GM19351 (cell line): ENCODE measurements at regions not wholly inside any gene's neighbourhood (a gene's known extent, or its start where the extent isn't known, plus 50 kb on each side); places are given as distances from the start of the nearest gene placed in this dataset.

ENCODE experiments used
- ATAC-seq: cut with Tn5 transposase; IDR thresholded peaks from one replicate; pipeline ENCODE4 v1.9.1; 2021; ENCODE audit warnings: mild to moderate bottlenecking, moderate library complexity; ENCODE audit not compliant: unreplicated experiment

- ATAC-seq: no peak
Measured at GRCh38 chr18:22355598-22355997, 62.1 kb downstream of the CTAGE1 start.

GRCh38 chr18:22355069-22355468 lies 62.6 kb downstream of the CTAGE1 start:
- ATAC-seq: no peak

DNA sequence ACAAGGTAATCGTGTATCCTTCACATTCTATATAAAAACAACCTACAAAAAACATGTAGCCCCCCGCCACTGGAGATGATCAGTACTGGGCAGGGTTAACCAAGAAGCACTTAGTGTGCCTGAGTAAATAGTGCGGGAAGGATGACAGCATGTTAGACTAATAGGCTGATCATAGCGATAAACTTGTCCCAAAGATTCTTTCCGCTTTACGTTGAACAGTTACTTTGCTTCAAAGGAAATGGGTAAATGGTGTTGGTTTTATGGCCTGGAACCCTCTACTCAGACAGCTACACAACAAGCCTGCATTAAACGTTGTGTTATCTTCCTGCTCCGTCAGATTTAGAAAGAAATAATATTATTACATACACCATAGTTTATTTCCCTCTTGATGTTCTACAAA lies 67.7 kb downstream of the CTAGE1 start:
- no peak for ATAC-seq

- no peak for ATAC-seq
Measured at GRCh38 chr18:22349317-22349898, 68.3 kb downstream of the CTAGE1 start.

DNA sequence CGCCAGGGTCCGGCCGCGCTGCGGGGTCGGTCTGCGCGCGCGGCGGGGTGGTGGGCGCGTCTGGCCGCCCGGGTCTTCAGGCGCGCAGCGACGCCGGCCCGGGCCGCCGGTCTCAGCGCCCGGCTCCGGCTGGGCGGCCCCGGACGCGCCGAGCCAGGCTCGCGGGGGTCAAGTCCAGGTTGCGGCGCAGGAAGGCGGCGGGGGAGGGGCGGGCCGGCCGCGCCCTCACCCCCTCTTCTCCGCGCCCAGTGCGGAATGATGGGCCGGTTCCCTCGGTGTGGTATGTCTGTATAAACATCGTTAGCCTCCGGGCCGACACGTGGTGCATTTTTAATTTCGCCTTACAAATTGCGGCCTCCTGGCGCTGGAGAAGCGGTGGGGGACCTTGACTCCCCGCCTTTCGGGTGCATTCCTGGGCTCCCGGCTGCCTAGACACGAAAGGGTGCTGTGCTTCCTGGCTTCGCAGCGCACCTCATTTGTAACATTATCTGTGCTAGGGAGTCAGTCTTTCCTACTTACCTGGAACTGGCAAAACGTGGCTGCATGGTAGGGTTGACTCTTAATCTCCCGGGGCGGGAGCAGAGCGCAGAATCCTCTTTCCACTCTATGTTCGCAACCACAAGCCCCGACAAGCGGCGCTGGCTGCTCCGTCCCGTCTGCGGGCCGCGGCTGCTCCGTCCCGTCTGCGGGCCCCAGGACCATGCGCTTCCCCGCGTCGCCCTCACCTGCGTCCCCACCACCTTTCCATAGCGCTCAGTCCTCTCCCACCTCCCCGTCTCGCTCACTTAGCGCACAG lies 69.0 kb downstream of the CTAGE1 start:
- ATAC-seq: no peak

DNA sequence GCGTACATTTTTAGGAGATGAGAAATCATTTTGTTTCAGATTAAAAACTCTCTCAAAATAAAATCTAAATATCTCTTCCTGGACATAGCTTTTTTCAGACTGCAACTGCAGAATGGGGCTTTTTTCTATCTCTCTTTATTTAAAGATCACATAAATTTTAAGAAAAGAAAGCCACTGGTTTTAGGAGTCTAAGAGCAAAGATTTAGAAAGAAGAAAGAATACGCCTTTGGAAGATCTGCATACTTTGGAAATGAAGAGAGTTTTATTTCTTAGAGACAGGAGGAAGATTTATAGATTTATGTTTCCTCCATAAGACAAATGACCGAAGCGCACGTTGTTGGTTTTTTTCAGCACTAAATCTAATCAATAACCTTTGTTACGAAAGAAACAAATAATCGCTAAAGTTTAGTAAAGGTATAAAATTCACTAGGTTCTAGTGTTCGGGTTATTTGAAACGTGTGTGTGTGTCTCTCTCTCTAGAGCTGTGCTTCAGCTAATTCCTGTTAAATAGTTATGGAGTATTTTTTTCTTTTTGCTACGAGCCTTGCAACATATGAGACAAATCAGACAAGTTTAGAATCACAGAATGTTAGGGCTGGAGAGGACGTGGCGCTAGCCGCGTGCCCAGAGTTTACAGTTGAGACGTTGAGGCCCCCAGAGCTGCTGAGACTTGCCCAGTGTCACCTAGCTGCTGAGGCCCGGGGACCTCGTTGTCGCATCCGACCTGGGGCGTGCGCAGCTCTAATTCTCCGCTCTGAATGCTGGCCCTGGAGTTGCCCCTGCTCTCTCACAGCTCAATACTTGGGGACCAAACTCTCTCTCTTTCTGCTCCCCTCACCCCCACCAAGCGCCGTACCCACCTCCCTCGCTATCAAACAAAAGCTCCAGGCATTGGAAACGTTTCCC lies 69.9 kb downstream of the CTAGE1 start:
- no peak for ATAC-seq

- no peak for ATAC-seq
Measured at GRCh38 chr18:22346953-22347605, 70.6 kb downstream of the CTAGE1 start.

DNA sequence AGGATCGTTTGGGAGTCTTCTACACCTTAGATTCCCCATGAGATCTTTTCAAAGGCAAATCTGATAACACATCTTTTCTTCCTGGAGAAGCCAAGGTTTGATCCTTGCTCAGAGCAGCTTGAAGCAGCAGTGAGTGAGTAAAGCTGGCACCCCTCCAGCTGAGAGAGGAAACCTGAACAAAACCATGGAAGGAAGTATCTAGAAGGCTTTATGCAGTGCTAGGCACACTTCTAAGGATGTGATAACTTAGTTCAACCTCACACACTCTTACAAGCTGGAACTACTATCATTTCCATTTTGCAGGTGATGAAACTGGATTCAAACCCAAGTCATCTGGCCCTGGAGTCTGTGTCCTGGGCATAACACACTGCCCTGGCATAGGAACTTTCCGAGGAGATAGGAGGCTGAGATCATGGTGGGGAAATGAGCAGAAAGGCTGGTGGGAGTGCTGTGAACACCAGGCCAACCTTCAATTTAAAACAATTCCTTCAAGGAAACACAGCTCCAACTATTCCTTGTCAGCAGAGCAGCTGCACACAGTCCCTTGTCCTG lies 71.2 kb downstream of the CTAGE1 start:
- no peak for ATAC-seq

GRCh38 chr18:22345718-22346117 lies 72.0 kb downstream of the CTAGE1 start:
- ATAC-seq: no peak

DNA sequence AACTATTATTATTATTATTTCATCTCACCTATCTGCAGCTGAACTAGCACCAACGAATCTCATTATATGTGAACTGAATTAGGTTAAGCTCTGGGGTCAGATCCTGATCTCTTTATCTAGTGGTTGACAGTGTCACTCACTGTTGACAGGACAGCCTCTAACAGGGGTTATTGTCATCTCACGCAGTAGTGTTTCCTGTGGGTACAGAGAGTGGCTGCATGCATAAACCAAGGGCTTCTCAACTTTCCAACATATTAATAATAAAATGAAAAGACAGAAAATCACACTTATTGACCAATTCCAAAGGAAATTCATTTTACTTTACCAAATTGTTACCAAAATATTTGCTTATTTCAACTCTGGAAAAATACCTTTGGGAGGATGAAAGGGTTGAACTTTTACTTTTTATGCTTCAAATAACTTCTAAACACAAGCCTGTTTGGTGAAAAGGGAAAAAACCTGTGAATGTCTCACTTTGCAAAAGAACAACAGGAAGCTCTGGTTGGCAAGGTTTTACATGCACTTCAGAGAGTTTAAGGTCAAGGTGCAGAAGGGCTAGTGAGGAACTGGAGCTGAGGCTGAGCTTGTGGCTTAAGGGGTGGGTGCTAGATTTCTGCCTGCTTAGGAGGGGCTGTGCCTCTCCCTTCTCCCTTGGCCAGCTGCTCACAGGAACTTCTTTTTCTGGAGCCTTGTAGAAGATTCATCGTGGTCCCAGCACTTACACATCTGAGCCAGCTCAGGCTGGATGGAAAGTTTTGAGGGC lies 72.6 kb downstream of the CTAGE1 start:
- no peak for ATAC-seq

DNA sequence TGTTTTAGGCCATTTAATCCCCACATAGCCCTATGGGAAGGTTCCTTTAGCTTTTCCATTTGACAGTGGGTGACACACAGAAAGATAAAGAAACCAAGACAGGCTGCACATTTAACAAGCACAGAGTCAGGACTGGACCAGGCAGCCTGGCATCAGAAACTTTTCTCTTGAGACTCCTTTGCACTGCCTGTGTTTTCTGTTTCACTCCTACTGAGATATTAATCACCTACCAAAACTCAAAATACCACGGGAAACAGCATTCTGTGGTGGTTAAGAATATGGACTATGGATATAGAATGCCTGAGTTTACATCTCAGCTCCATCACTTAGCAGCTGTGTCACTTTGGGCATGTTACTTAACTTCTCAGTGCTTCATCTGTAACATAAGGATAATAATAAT lies 73.3 kb downstream of the CTAGE1 start:
- no peak for ATAC-seq

GRCh38 chr18:22343613-22344012 lies 74.1 kb downstream of the CTAGE1 start:
- no peak for ATAC-seq

DNA sequence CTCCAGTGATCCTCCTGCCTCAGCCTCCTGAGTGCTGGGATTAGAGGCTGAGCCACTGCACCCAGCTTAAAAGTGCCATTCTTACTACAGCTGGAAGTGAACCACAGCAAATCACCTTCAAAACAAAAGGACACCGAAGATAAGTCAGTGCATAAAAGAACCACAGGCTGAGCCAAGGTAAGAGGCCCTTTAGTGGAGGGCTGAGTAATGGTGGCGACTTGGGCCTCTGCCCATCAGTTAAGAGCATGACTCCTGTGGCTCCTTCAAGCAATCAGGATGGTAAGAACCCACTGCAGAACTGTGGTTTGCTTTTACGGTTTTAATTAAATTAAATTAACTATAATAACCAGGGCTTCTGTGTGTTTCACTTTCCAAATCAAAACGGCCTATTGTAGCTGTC lies 75.1 kb downstream of the CTAGE1 start:
- ATAC-seq: no peak

GRCh38 chr18:22340331-22340730 lies 77.4 kb downstream of the CTAGE1 start:
- no peak for ATAC-seq

DNA sequence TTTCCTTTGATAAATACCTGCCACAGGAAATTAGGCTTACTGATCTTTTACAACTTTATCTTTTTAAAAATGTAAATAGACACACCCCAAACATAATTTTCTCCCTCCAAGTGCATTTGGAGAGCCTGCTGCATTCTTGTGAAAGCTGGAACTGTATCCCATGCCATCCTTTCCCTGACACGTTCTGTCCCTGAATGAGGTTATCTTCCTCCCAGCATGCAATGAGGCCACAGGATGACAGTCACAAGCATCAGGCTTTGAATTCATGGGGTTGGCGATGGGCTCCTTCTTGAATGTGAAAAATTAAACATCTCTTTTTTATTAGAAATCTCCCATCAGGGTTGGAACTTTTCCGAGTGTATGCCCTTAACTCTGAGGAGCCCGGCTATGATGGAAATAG lies 77.8 kb downstream of the CTAGE1 start:
- ATAC-seq: no peak

DNA sequence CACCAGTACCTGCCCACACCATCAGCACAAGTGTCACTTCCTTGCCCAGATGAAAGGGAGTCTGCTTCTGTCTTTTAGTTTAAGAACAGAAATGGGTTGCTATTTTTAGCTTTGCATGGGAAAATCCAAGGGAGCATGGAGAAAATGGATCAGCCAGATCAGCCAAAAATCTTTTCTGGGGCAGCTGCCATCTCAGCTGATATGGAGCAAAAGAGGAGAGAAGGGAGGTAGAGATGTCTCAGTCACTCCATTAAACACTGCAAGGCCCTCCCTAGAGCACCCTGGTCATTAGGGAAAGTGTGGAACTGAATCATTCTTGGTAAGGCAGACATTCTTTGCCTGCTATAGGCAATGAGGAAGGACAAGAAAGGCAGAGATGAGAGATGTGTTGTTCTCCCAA lies 79.9 kb downstream of the CTAGE1 start:
- no peak for ATAC-seq

- no peak for ATAC-seq
Measured at GRCh38 chr18:22337306-22337705, 80.4 kb downstream of the CTAGE1 start.

- no peak for ATAC-seq
Measured at GRCh38 chr18:22336406-22336805, 81.3 kb downstream of the CTAGE1 start.

- no peak for ATAC-seq
Measured at GRCh38 chr18:22335731-22336198, 82.0 kb downstream of the CTAGE1 start.

DNA sequence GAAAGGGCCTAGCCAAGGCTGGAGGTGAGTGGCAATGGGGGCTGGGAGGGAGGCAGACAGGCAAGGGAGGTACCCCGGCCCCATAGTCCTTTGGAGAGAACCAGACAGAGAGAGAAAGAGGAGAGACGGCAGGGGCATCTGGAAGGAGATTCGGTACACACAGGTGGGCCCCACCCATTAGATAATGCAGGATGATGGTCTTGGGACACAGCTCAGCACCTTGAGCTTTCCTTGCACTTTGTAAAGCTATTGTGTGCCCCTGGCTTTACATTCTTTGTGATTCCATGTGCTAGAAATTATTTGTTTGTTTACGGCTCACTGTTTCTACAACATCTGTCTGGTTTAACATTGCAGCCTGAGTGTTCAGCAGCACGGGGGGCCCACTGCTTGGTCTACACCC lies 83.1 kb downstream of the CTAGE1 start:
- no peak for ATAC-seq
